ENCODE measurements at regions not wholly inside any gene's neighbourhood (a gene's known extent, or its start where the extent isn't known, plus 50 kb on each side); places are given as distances from the start of the nearest gene placed in this dataset.

DNA sequence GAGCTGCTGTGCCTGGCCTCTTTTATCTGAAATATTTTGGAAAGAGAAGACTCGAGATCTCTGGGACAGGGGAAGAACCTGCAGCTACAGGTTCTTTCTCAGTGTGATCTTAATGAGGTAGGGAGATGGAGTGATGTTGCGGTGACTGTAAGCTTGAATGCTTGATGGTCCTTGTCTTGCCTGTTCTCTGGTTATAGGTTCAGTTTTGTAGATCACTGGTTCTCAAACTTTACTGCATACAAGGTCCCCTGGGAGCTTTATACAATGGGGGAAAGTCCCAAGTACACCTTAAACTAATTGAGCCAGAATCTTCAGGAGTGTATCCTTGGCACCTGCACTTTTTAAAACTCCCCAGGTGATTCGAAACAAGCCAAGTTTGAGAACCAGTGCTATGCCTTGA, 136.7 kb upstream of the CXCR4 start:
- H3K4me2 ChIP-seq (ENCODE audit: insufficient read depth, low read length), result no peak overlapping the region
- no peaks in the 10 kb centered on the region for H3K4me1 ChIP-seq (replicated peaks in 1 of 2; ENCODE audit: control insufficient read depth in 2 of 2, insufficient read depth in 2 of 2, low read length in 2 of 2)
- H3K36me3 ChIP-seq (ENCODE audit: control insufficient read depth, insufficient read depth, low read length), result no peaks in the 10 kb centered on the region
- ChIA-PET CTCF (ENCODE audit: low intra/inter-chr PET ratio) (no interaction called here), POLR2A (no interaction called here)
- H3K9me3 ChIP-seq (replicated peaks; ENCODE audit: control insufficient read depth, insufficient read depth, low read depth, low read length), result no peaks in the 10 kb centered on the region
- H3K27me3 ChIP-seq (ENCODE audit: control insufficient read depth in 2 of 2, insufficient read depth in 2 of 2, low read length in 2 of 2), result 0 out of 5 replicates have a peak, but pooled peaks cover 0 to 6% of the 10 kb centered on the region in 2 experiments
- H3K9me1 ChIP-seq (ENCODE audit: control insufficient read depth, insufficient read depth, low read length), result no peaks in the 10 kb centered on the region
- H3K4me3 ChIP-seq, result no peak overlapping the region
- no peak for ATAC-seq
- H2AFZ ChIP-seq (ENCODE audit: low read depth, low read length), result no peak overlapping the region
- H4K20me1 ChIP-seq (replicated peaks; ENCODE audit: control insufficient read depth, insufficient read depth, low read length), result no peaks in the 10 kb centered on the region; the same call in 1 of the 2 replicates
- H3K9ac ChIP-seq (ENCODE audit: insufficient read depth in 1 of 2, low read depth in 2 of 2, low read length in 2 of 2), result no peak overlapping the region
- no TSS peak for BruUV-seq (replicated peaks)
- in situ Hi-C loops (cut with MboI), result no loop called here
- DNase-seq (ENCODE audit: extremely low read depth in 1 of 4, low spot score in 3 of 4), result no peak
- no peak for FAIRE-seq
- H3K79me2 ChIP-seq (ENCODE audit: control insufficient read depth, insufficient read depth, low read length), result no peaks in the 10 kb centered on the region
- intact Hi-C loops (cut with micrococcal nuclease), result no loop called here
- 17% methylated on average over 3 of the region's 3 CpGs for WGBS (ENCODE audit: insufficient coverage, low coverage, missing lambda C conversion rate)
- no peak overlapping the region for H3K27ac ChIP-seq (ENCODE audit: extremely low read depth, low read depth, low read length)
- TF ChIP-seq, protein P1, sequence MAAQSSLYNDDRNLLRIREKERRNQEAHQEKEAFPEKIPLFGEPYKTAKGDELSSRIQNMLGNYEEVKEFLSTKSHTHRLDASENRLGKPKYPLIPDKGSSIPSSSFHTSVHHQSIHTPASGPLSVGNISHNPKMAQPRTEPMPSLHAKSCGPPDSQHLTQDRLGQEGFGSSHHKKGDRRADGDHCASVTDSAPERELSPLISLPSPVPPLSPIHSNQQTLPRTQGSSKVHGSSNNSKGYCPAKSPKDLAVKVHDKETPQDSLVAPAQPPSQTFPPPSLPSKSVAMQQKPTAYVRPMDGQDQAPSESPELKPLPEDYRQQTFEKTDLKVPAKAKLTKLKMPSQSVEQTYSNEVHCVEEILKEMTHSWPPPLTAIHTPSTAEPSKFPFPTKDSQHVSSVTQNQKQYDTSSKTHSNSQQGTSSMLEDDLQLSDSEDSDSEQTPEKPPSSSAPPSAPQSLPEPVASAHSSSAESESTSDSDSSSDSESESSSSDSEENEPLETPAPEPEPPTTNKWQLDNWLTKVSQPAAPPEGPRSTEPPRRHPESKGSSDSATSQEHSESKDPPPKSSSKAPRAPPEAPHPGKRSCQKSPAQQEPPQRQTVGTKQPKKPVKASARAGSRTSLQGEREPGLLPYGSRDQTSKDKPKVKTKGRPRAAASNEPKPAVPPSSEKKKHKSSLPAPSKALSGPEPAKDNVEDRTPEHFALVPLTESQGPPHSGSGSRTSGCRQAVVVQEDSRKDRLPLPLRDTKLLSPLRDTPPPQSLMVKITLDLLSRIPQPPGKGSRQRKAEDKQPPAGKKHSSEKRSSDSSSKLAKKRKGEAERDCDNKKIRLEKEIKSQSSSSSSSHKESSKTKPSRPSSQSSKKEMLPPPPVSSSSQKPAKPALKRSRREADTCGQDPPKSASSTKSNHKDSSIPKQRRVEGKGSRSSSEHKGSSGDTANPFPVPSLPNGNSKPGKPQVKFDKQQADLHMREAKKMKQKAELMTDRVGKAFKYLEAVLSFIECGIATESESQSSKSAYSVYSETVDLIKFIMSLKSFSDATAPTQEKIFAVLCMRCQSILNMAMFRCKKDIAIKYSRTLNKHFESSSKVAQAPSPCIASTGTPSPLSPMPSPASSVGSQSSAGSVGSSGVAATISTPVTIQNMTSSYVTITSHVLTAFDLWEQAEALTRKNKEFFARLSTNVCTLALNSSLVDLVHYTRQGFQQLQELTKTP (IDR thresholded peaks at IDR 0.05; ENCODE audit: low read depth in 1 of 2, partially characterized antibody in 2 of 2), result no peak
- TF ChIP-seq RBM14 (IDR thresholded peaks at IDR 0.05; ENCODE audit: borderline replicate concordance, insufficient read depth, low read depth, low read length) (no peak), PRPF4 (IDR thresholded peaks at IDR 0.05; ENCODE audit: insufficient read depth, low read depth, low read length, poor library complexity, severe bottlenecking) (no peak), TEAD1 (CRISPR knock-in tag; IDR thresholded peaks at IDR 0.05) (no peak), FOXM1 (IDR thresholded peaks at IDR 0.05; ENCODE audit: low read depth) (no peak), FOXM1 (CRISPR knock-in tag; IDR thresholded peaks at IDR 0.05; ENCODE audit: low read depth) (no peak), GTF2F1 (IDR thresholded peaks at IDR 0.05; ENCODE audit: low read depth, low read length) (no peak), MAZ (CRISPR knock-in tag; conservative IDR thresholded peaks at IDR 0.05 in 1 of 2, IDR thresholded peaks at IDR 0.05 in 1 of 2) (no peak), ZNF79 (CRISPR knock-in tag; IDR thresholded peaks at IDR 0.05; ENCODE audit: low read depth) (no peak), E4F1 (CRISPR knock-in tag; IDR thresholded peaks at IDR 0.05; ENCODE audit: borderline replicate concordance) (no peak), SMAD2 (IDR thresholded peaks at IDR 0.05; ENCODE audit: low read depth, low read length) (no peak), ZNF764 (CRISPR knock-in tag; IDR thresholded peaks at IDR 0.05; ENCODE audit: low read depth) (no peak), CBX8 (IDR thresholded peaks at IDR 0.05; ENCODE audit: borderline replicate concordance, extremely low read depth, low read depth, low read length, poor library complexity, severe bottlenecking) (no peak)
- TF ChIP-seq, protein P2, sequence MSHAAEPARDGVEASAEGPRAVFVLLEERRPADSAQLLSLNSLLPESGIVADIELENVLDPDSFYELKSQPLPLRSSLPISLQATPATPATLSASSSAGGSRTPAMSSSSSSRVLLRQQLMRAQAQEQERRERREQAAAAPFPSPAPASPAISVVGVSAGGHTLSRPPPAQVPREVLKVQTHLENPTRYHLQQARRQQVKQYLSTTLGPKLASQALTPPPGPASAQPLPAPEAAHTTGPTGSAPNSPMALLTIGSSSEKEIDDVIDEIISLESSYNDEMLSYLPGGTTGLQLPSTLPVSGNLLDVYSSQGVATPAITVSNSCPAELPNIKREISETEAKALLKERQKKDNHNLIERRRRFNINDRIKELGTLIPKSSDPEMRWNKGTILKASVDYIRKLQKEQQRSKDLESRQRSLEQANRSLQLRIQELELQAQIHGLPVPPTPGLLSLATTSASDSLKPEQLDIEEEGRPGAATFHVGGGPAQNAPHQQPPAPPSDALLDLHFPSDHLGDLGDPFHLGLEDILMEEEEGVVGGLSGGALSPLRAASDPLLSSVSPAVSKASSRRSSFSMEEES (CRISPR knock-in tag; IDR thresholded peaks at IDR 0.05), result no peak
